Right cardiac atrium (tissue), 5 donors: ENCODE measurements at regions not wholly inside any gene's neighbourhood (a gene's known extent, or its start where the extent isn't known, plus 50 kb on each side); places are given as distances from the start of the nearest gene placed in this dataset.

Source experiments
- ATAC-seq, 2 donors: fragments of 200-7000 bp; cut with Tn5 transposase; one replicate each; pipeline versions ENCODE4 v1.8.0 to v1.9.1; 2020; ENCODE audit warnings: moderate library complexity in 2 of 2, mild to moderate bottlenecking in 1 of 2
- DNase-seq, 3 donors: peaks; one replicate each; pipeline ENCODE4 v3.0.0-alpha.2; 2020
- H3K27ac ChIP-seq: one replicate; pipeline ENCODE4 v1.5.1; 2013; ENCODE audit warnings: mild to moderate bottlenecking, low read length, control low read depth, moderate library complexity
- H3K27me3 ChIP-seq: one replicate; pipeline ENCODE4 v1.6.1; 2013; ENCODE audit not compliant: control insufficient read depth, insufficient read depth
- H3K4me1 ChIP-seq: one replicate; pipeline ENCODE4 v1.6.1; 2013; ENCODE audit warnings: low read length; ENCODE audit not compliant: control insufficient read depth, insufficient read depth
- H3K4me3 ChIP-seq: one replicate; pipeline ENCODE4 v1.5.1; 2013; ENCODE audit warnings: low read length, control low read depth
- H3K9me3 ChIP-seq: one replicate; pipeline ENCODE4 v1.6.1; 2013; ENCODE audit warnings: low read length; ENCODE audit not compliant: control insufficient read depth
- WGBS: extraction: QIAGEN DNeasy Blood & Tissue Kit; methylation state at CpG from one replicate; pipeline ENCODE4 v1.1.7; 2013; 5-methylcytosine and 5-hydroxymethylcytosine counted together
- intact Hi-C, 4 donors: fragments of 100-400 bp; cut with DNase I; formaldehyde crosslinking; loops; one replicate each; pipeline versions ENCODE4 v1.11.0 to v1.14.0; 2022 to 2023
- donor health status: healthy with polysubstance abuse.
- donor health status: DM: no; HTN: yes; CAD: no.
- donor health status: DM: no; HTN: no; CAD: no.
- donor health status: DM: no; HTN: yes; CAD: no; lungs with severe emphysema.
- donor health status: DM: yes; HTN: yes; CAD: no.

GRCh38 chr10:44184633-44185314 is 200.1 kb downstream of the CXCL12 start:
- H3K27me3 ChIP-seq = no peaks in the 10 kb centered on the region
- ATAC-seq = no peak
- DNase-seq = no peak
- no peaks in the 10 kb centered on the region for H3K9me3 ChIP-seq
- H3K4me3 ChIP-seq = no peak overlapping the region
- intact Hi-C loops = no loop called here
- 96% methylated on average over 7 of the region's 7 CpGs for WGBS
- H3K27ac ChIP-seq = no peak overlapping the region
- no peaks in the 10 kb centered on the region for H3K4me1 ChIP-seq

GRCh38 chr10:44183667-44184632 is 200.9 kb downstream of the CXCL12 start:
- H3K4me1 ChIP-seq = no peaks in the 10 kb centered on the region
- WGBS = 86% methylated on average over 8 of the region's 8 CpGs
- ATAC-seq = no peak

GRCh38 chr10:44182909-44183308 is 202.0 kb downstream of the CXCL12 start:
- no peak overlapping the region for H3K4me3 ChIP-seq
- H3K9me3 ChIP-seq = no peaks in the 10 kb centered on the region
- no peaks in the 10 kb centered on the region for H3K27me3 ChIP-seq
- whole genome bisulfite sequencing = 75% methylated on average over 2 of the region's 2 CpGs
- intact Hi-C loops = no loop called here
- H3K27ac ChIP-seq = no peak overlapping the region
- ATAC-seq (no peak), DNase-seq (no peak)
- H3K4me1 ChIP-seq = no peaks in the 10 kb centered on the region

More at GRCh38 chr10:44183667-44184632, 200.9 kb downstream of the CXCL12 start:
- Histone ChIP-seq H3K27me3 (no peaks in the 10 kb centered on the region), H3K27ac (no peak overlapping the region), H3K4me3 (no peak overlapping the region), H3K9me3 (no peaks in the 10 kb centered on the region)
- intact Hi-C loops = no loop called here
- DNase-seq = no peak

- peak in 1 of 3 donors; percentile 22 for DNase-seq
- whole genome bisulfite sequencing = 74% methylated on average over 10 of the region's 10 CpGs
- no peaks in the 10 kb centered on the region for H3K27me3 ChIP-seq
- no peaks in the 10 kb centered on the region for H3K9me3 ChIP-seq
- H3K4me3 ChIP-seq = no peak overlapping the region
- no peak overlapping the region for H3K27ac ChIP-seq
- peaks cover 5% of the 10 kb centered on the region for H3K4me1 ChIP-seq
- peak in 1 of 2 donors; percentile 59 for ATAC-seq
- intact Hi-C loops = no loop called here
These were observed 204.4 kb downstream of the CXCL12 start for GRCh38 chr10:44180321-44181168.

DNA sequence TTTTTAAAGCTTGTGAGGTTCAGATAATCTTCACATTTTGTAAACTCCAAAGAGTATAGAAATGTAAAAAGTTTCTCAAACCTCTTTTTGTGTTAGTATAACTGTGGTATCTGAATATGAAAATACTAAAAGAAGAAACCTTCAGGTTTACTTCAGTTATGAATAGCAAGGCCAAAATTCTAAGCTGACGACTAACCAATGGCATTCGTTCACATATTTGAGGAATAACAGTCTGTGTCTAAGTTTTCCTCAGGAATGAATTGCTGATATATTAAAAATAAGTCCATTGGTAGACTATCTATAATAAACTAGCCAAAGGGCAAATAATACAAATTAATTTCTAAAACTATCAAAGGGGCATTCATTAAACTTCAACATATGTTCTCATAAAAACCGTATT is 206.0 kb downstream of the CXCL12 start:
- Histone ChIP-seq H3K9me3 (no peaks in the 10 kb centered on the region), H3K4me1 (peaks cover 5% of the 10 kb centered on the region), H3K4me3 (no peak overlapping the region), H3K27me3 (no peaks in the 10 kb centered on the region), H3K27ac (no peak overlapping the region)
- DNase-seq = no peak
- intact Hi-C loops = no loop called here
- 92% methylated on average over 3 of the region's 3 CpGs for WGBS
- ATAC-seq = no peak

DNA sequence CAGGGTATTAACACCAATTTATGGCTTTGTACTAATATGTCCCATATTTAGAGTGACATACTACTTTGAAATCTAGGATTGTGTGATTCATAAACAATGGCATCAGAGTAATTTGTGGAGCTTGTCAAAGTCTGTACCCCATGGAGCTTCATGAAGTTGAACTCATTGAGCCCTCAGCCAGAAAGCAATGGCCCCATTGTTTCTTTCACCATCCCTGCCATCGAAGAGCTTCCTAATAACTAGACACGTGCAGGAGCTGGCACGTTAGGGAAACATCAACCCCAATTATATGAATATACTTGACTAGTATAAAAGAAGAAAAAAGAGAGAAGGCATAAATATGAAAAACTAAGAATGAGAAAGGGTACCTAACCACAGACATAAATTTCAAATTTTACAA is 206.6 kb downstream of the CXCL12 start:
- intact Hi-C loops = no loop called here
- Histone ChIP-seq H3K9me3 (no peaks in the 10 kb centered on the region), H3K4me3 (no peak overlapping the region), H3K27ac (no peak overlapping the region), H3K27me3 (no peaks in the 10 kb centered on the region), H3K4me1 (peaks cover 5% of the 10 kb centered on the region)
- no peak for DNase-seq
- ATAC-seq = no peak
- WGBS = 92% methylated on average over 3 of the region's 3 CpGs

- Histone ChIP-seq H3K27me3 (no peaks in the 10 kb centered on the region), H3K4me3 (no peak overlapping the region), H3K9me3 (no peaks in the 10 kb centered on the region), H3K27ac (no peak overlapping the region), H3K4me1 (peaks cover 5% of the 10 kb centered on the region)
- DNase-seq (no peak), ATAC-seq (peak; percentile 37 to 57)
- WGBS = 74% methylated on average over 7 of the region's 7 CpGs
- intact Hi-C loops = no loop called here
These were observed 207.3 kb downstream of the CXCL12 start for GRCh38 chr10:44177610-44178009.

- DNase-seq (no peak), ATAC-seq (no peak)
- WGBS = 37% methylated on average over 3 of the region's 3 CpGs
- H3K4me3 ChIP-seq = no peak overlapping the region
- H3K27ac ChIP-seq = no peak overlapping the region
- no peaks in the 10 kb centered on the region for H3K27me3 ChIP-seq
- no peaks in the 10 kb centered on the region for H3K9me3 ChIP-seq
- H3K4me1 ChIP-seq = peaks cover 5% of the 10 kb centered on the region
- intact Hi-C loops = no loop called here
These were observed 208.6 kb downstream of the CXCL12 start for GRCh38 chr10:44176311-44176710.

GRCh38 chr10:44173608-44173894 is 211.3 kb downstream of the CXCL12 start:
- no peaks in the 10 kb centered on the region for H3K9me3 ChIP-seq
- DNase-seq (no peak), ATAC-seq (no peak)
- intact Hi-C loops = no loop called here
- no peaks in the 10 kb centered on the region for H3K27me3 ChIP-seq
- H3K4me3 ChIP-seq = no peak overlapping the region
- H3K27ac ChIP-seq = no peak overlapping the region
- WGBS = 79% methylated on average over 4 of the region's 4 CpGs
- peaks cover 5% of the 10 kb centered on the region for H3K4me1 ChIP-seq

GRCh38 chr10:44172883-44173607 is 211.9 kb downstream of the CXCL12 start:
- no peak for DNase-seq
- 72% methylated on average over 3 of the region's 3 CpGs for WGBS
- no peak for ATAC-seq

More at GRCh38 chr10:44172883-44173607, 211.9 kb downstream of the CXCL12 start:
- intact Hi-C loops = no loop called here
- H3K4me1 ChIP-seq = peaks cover 5% of the 10 kb centered on the region
- no peaks in the 10 kb centered on the region for H3K27me3 ChIP-seq
- H3K4me3 ChIP-seq = no peak overlapping the region
- no peak overlapping the region for H3K27ac ChIP-seq
- no peaks in the 10 kb centered on the region for H3K9me3 ChIP-seq
